ENCODE measurements at regions not wholly inside any gene's neighbourhood (a gene's known extent, or its start where the extent isn't known, plus 50 kb on each side); places are given as distances from the start of the nearest gene placed in this dataset.

- TF ChIP-seq, protein P1, sequence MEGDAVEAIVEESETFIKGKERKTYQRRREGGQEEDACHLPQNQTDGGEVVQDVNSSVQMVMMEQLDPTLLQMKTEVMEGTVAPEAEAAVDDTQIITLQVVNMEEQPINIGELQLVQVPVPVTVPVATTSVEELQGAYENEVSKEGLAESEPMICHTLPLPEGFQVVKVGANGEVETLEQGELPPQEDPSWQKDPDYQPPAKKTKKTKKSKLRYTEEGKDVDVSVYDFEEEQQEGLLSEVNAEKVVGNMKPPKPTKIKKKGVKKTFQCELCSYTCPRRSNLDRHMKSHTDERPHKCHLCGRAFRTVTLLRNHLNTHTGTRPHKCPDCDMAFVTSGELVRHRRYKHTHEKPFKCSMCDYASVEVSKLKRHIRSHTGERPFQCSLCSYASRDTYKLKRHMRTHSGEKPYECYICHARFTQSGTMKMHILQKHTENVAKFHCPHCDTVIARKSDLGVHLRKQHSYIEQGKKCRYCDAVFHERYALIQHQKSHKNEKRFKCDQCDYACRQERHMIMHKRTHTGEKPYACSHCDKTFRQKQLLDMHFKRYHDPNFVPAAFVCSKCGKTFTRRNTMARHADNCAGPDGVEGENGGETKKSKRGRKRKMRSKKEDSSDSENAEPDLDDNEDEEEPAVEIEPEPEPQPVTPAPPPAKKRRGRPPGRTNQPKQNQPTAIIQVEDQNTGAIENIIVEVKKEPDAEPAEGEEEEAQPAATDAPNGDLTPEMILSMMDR (IDR thresholded peaks at IDR 0.05; ENCODE audit: insufficient read depth, low read length): no peak
- TF ChIP-seq GABPA (IDR thresholded peaks at IDR 0.05; ENCODE audit: low read depth) (no peak), POLR2AphosphoS5 (IDR thresholded peaks at IDR 0.05; ENCODE audit: low read depth) (no peak)
These were observed 64.4 kb upstream of the ADGRA1 start for GRCh38 chr10:133023216-133023843.
